A673 (cell line): ENCODE measurements at regions not wholly inside any gene's neighbourhood (a gene's known extent, or its start where the extent isn't known, plus 50 kb on each side); places are given as distances from the start of the nearest gene placed in this dataset.

Experiments used
- CTCF ChIP-seq: fragments of 300-800, 200-600 bp; sonication (generic); conservative IDR thresholded peaks from 2 replicates; pipeline ENCODE4 v1.5.1; 2017; ENCODE audit warnings: low read depth, mild to moderate bottlenecking, antibody characterized with exemption, low read length, moderate library complexity, mixed read lengths
- EZH2 ChIP-seq: fragments of 200-600 bp; sonication (generic); IDR thresholded peaks from 2 replicates; pipeline ENCODE4 v1.6.1; 2017; ENCODE audit warnings: borderline replicate concordance, low read depth, mild to moderate bottlenecking, mixed read lengths, antibody characterized with exemption, low read length; ENCODE audit not compliant: poor library complexity, severe bottlenecking

GRCh38 chr3:186453531-186453930, 90.6 kb downstream of the CRYGS start:
- TF ChIP-seq CTCF = no peak
- TF ChIP-seq EZH2 = no peak
